Ishikawa (cell line): ENCODE measurements at regions not wholly inside any gene's neighbourhood (a gene's known extent, or its start where the extent isn't known, plus 50 kb on each side); places are given as distances from the start of the nearest gene placed in this dataset.

ENCODE experiments used
- CEBPB ChIP-seq: IDR thresholded peaks from 2 replicates; pipeline ENCODE4 v1.6.1; 2012
- CREB1 ChIP-seq: IDR thresholded peaks from 2 replicates; pipeline ENCODE4 v1.6.1; 2012; ENCODE audit warnings: low read depth
- EGR1 ChIP-seq: IDR thresholded peaks from 2 replicates; pipeline ENCODE4 v1.6.1; 2012
- EP300 ChIP-seq: IDR thresholded peaks from 2 replicates; pipeline ENCODE4 v1.6.1; 2012; ENCODE audit warnings: borderline replicate concordance
- FOXM1 ChIP-seq: IDR thresholded peaks from 2 replicates; pipeline ENCODE4 v1.6.1; 2012; ENCODE audit warnings: low read depth, borderline replicate concordance
- MAX ChIP-seq: IDR thresholded peaks from 2 replicates; pipeline ENCODE4 v1.6.1; 2012
- NFIC ChIP-seq: IDR thresholded peaks from 2 replicates; pipeline ENCODE4 v1.6.1; 2012
- RAD21 ChIP-seq: IDR thresholded peaks from 2 replicates; pipeline ENCODE4 v1.6.1; 2012; ENCODE audit warnings: low read depth
- REST ChIP-seq: IDR thresholded peaks from 2 replicates; pipeline ENCODE4 v1.6.1; 2012; ENCODE audit warnings: low read depth, mild to moderate bottlenecking
- TAF1 ChIP-seq: IDR thresholded peaks from 2 replicates; pipeline ENCODE4 v1.6.1; 2012; ENCODE audit warnings: low read depth, mild to moderate bottlenecking
- TCF12 ChIP-seq: IDR thresholded peaks from 2 replicates; pipeline ENCODE4 v1.6.1; 2012; ENCODE audit warnings: low read depth
- TEAD4 ChIP-seq: IDR thresholded peaks from 2 replicates; pipeline ENCODE4 v1.6.1; 2012
- USF1 ChIP-seq: IDR thresholded peaks from 2 replicates; pipeline ENCODE4 v1.6.1; 2012
- YY1 ChIP-seq: IDR thresholded peaks from 2 replicates; pipeline ENCODE4 v1.6.1; 2012; ENCODE audit warnings: low read depth
- ZBTB7A ChIP-seq: IDR thresholded peaks from 2 replicates; pipeline ENCODE4 v1.6.1; 2012; ENCODE audit warnings: low read depth

- TF ChIP-seq EGR1 (no peak), TAF1 (no peak), EP300 (no peak), CREB1 (no peak), TCF12 (no peak), USF1 (no peak), TEAD4 (no peak), CEBPB (no peak), NFIC (no peak), YY1 (no peak), MAX (no peak), RAD21 (no peak), ZBTB7A (no peak), REST (no peak), FOXM1 (no peak)
Observed at GRCh38 chr2:154614906-154615305, 83.6 kb upstream of the KCNJ3 start.

GRCh38 chr2:154616659-154617058, 81.8 kb upstream of the KCNJ3 start:
- TF ChIP-seq NFIC (no peak), YY1 (no peak), TAF1 (no peak), USF1 (no peak), EGR1 (no peak), CREB1 (no peak), TCF12 (no peak), ZBTB7A (no peak), RAD21 (no peak), REST (no peak)

GRCh38 chr2:154620471-154620870, 78.0 kb upstream of the KCNJ3 start:
- TF ChIP-seq TCF12 (no peak), FOXM1 (no peak), CEBPB (no peak), CREB1 (no peak), EGR1 (no peak), MAX (no peak), NFIC (no peak), EP300 (no peak), TAF1 (no peak), RAD21 (no peak), YY1 (no peak), REST (no peak), USF1 (no peak), TEAD4 (no peak), ZBTB7A (no peak)

- TF ChIP-seq RAD21 (peak; percentile 81), REST (no peak), MAX (no peak)
Observed at GRCh38 chr2:154623819-154624218, 74.7 kb upstream of the KCNJ3 start.
